H9 (cell line): ENCODE measurements at regions not wholly inside any gene's neighbourhood (a gene's known extent, or its start where the extent isn't known, plus 50 kb on each side); places are given as distances from the start of the nearest gene placed in this dataset.

Source experiments
- DNase-seq: peaks from one replicate; pipeline ENCODE4 v3.0.0-alpha.2; 2017
- H2AFZ ChIP-seq: one replicate; pipeline ENCODE4 v1.6.1; 2013; ENCODE audit warnings: mild to moderate bottlenecking, low read length, control low read depth, moderate library complexity
- H2AK5ac ChIP-seq: 2 replicates; pipeline ENCODE4 v1.6.1; 2013; ENCODE audit warnings: low read length, control low read depth, mixed read lengths; ENCODE audit not compliant: insufficient read length
- H2BK120ac ChIP-seq: one replicate; pipeline ENCODE4 v1.6.1; 2013; ENCODE audit warnings: low read depth, mild to moderate bottlenecking, low read length, control low read depth, inconsistent platforms; ENCODE audit not compliant: poor library complexity, severe bottlenecking
- H2BK12ac ChIP-seq: 2 replicates; pipeline ENCODE4 v1.6.1; 2013; ENCODE audit warnings: low read length, control low read depth, mixed read lengths, low read depth; ENCODE audit not compliant: insufficient read length
- H2BK15ac ChIP-seq: 2 replicates; pipeline ENCODE4 v1.6.1; 2013; ENCODE audit warnings: low read depth, low read length, control low read depth
- H2BK20ac ChIP-seq: one replicate; pipeline ENCODE4 v1.6.1; 2013; ENCODE audit warnings: low read depth, mild to moderate bottlenecking, low read length, control low read depth, inconsistent platforms; ENCODE audit not compliant: poor library complexity, severe bottlenecking
- H2BK5ac ChIP-seq: 2 replicates; pipeline ENCODE4 v1.6.1; 2013; ENCODE audit warnings: low read length, control low read depth, mixed read lengths; ENCODE audit not compliant: insufficient read length
- H3K14ac ChIP-seq: 2 replicates; pipeline ENCODE4 v1.6.1; 2013; ENCODE audit warnings: low read length, control low read depth; ENCODE audit not compliant: insufficient read depth
- H3K18ac ChIP-seq: 2 replicates; pipeline ENCODE4 v1.6.1; 2013; ENCODE audit warnings: low read depth, mild to moderate bottlenecking, mixed read lengths, low read length, control low read depth; ENCODE audit not compliant: insufficient read length
- H3K23ac ChIP-seq: 2 replicates; pipeline ENCODE4 v1.6.1; 2013; ENCODE audit warnings: low read length, control low read depth, mixed read lengths, low read depth; ENCODE audit not compliant: insufficient read length
- H3K23me2 ChIP-seq: 2 replicates; pipeline ENCODE4 v1.6.1; 2013; ENCODE audit warnings: low read depth, mild to moderate bottlenecking, mixed read lengths, low read length, control low read depth; ENCODE audit not compliant: insufficient read length, poor library complexity, severe bottlenecking
- H3K27ac ChIP-seq: 2 replicates; pipeline ENCODE4 v1.5.1; 2013; ENCODE audit warnings: low read length, control low read depth, mixed read lengths, low read depth; ENCODE audit not compliant: insufficient read length
- H3K27me3 ChIP-seq: 2 replicates; pipeline ENCODE4 v1.6.1; 2013; ENCODE audit warnings: low read length, control low read depth, inconsistent platforms; ENCODE audit not compliant: insufficient read depth
- H3K4ac ChIP-seq: 2 replicates; pipeline ENCODE4 v1.6.1; 2013; ENCODE audit warnings: low read depth, mild to moderate bottlenecking, control low read depth, inconsistent platforms, low read length, moderate library complexity
- H3K4me1 ChIP-seq: 2 replicates; pipeline ENCODE4 v1.6.1; 2013; ENCODE audit warnings: low read length, control low read depth, inconsistent platforms; ENCODE audit not compliant: insufficient read depth
- H3K4me2 ChIP-seq: 2 replicates; pipeline ENCODE4 v1.6.1; 2013; ENCODE audit warnings: low read length, control low read depth, mixed read lengths; ENCODE audit not compliant: insufficient read length, insufficient read depth
- H3K56ac ChIP-seq: 2 replicates; pipeline ENCODE4 v1.6.1; 2013; ENCODE audit warnings: low read depth, mild to moderate bottlenecking, mixed read lengths, low read length, control low read depth; ENCODE audit not compliant: insufficient read length
- H3K79me1 ChIP-seq: 2 replicates; pipeline ENCODE4 v1.6.1; 2013; ENCODE audit warnings: low read depth, mild to moderate bottlenecking, moderate library complexity, low read length, control low read depth, inconsistent platforms; ENCODE audit not compliant: insufficient read depth, poor library complexity, severe bottlenecking
- H3K79me2 ChIP-seq: 2 replicates; pipeline ENCODE4 v1.6.1; 2013; ENCODE audit warnings: low read length, control low read depth, inconsistent platforms; ENCODE audit not compliant: insufficient read depth
- H3K9ac ChIP-seq: 2 replicates; pipeline ENCODE4 v1.6.1; 2013; ENCODE audit warnings: low read length, control low read depth, mixed read lengths; ENCODE audit not compliant: insufficient read length; ENCODE audit errors: extremely low read depth
- H3K9me3 ChIP-seq: one replicate; pipeline ENCODE4 v1.6.1; 2013; ENCODE audit warnings: low read depth, low read length, inconsistent platforms; ENCODE audit not compliant: control insufficient read depth
- H3T11ph ChIP-seq: one replicate; pipeline ENCODE4 v1.6.1; 2013; ENCODE audit warnings: mild to moderate bottlenecking, low read length, control low read depth, inconsistent platforms
- H4K20me1 ChIP-seq: one replicate; pipeline ENCODE4 v1.6.1; 2013; ENCODE audit not compliant: control insufficient read depth, insufficient read length, insufficient read depth
- H4K5ac ChIP-seq: 2 replicates; pipeline ENCODE4 v1.6.1; 2013; ENCODE audit warnings: low read depth, mild to moderate bottlenecking, mixed read lengths, low read length, control low read depth; ENCODE audit not compliant: insufficient read length
- H4K8ac ChIP-seq: replicated peaks from 2 replicates; pipeline ENCODE4 v1.6.1; 2013; ENCODE audit warnings: low read length, control low read depth, mixed read lengths, low read depth; ENCODE audit not compliant: insufficient read length
- H4K91ac ChIP-seq: 2 replicates; pipeline ENCODE4 v1.6.1; 2013; ENCODE audit warnings: low read depth, mild to moderate bottlenecking, moderate library complexity, mixed read lengths, low read length, control low read depth; ENCODE audit not compliant: insufficient read length
- H3K27ac Mint-ChIP-seq, 3 experiments: 2 replicates in 2 of 3; 3 replicates in 1 of 3; pipeline ENCODE4 v1.8.0; 2020 to 2021; ENCODE audit warnings: mixed read lengths in 3 of 3, mild to moderate bottlenecking in 1 of 3, moderate library complexity in 1 of 3
- H3K27me3 Mint-ChIP-seq: 2 replicates; pipeline ENCODE4 v1.8.0; 2021; ENCODE audit warnings: low read depth, mild to moderate bottlenecking, moderate library complexity, mixed read lengths
- H3K36me3 Mint-ChIP-seq, 3 experiments: 2 replicates in 2 of 3; 3 replicates in 1 of 3; pipeline ENCODE4 v1.8.0; 2020 to 2021; ENCODE audit warnings: low read depth in 3 of 3, mixed read lengths in 3 of 3; ENCODE audit not compliant: insufficient read depth in 1 of 3
- H3K4me1 Mint-ChIP-seq, 2 experiments: 2 replicates each; pipeline ENCODE4 v1.8.0; 2020; ENCODE audit warnings: mixed read lengths in 2 of 2
- H3K4me3 Mint-ChIP-seq, 2 experiments: 2 replicates in 1 of 2; 3 replicates in 1 of 2; pipeline ENCODE4 v1.8.0; 2020 to 2021; ENCODE audit warnings: mild to moderate bottlenecking in 2 of 2, mixed read lengths in 2 of 2, moderate library complexity in 1 of 2
- H3K9me3 Mint-ChIP-seq, 2 experiments: 2 replicates in 1 of 2; 3 replicates in 1 of 2; pipeline ENCODE4 v1.8.0; 2020; ENCODE audit warnings: mild to moderate bottlenecking in 2 of 2, mixed read lengths in 2 of 2, moderate library complexity in 1 of 2
- CTCF ChIP-seq: fragments of 200-600 bp; sonication (generic); conservative IDR thresholded peaks from 3 replicates; pipeline ENCODE4 v1.8.0; 2021; ENCODE audit warnings: antibody characterized with exemption, mild to moderate bottlenecking
- WGBS: extraction: QIAGEN DNeasy Blood & Tissue Kit; methylation state at CpG from one replicate; pipeline ENCODE4 v1.1.7; 2013; ENCODE audit warnings: missing lambda C conversion rate, low lambda C conversion rate, mixed read lengths; ENCODE audit not compliant: insufficient read length; ENCODE audit errors: extremely low coverage; 5-methylcytosine and 5-hydroxymethylcytosine counted together

GRCh38 chr16:87186876-87187533, 130.2 kb downstream of the C16orf95 start:
- H3K27me3 Mint-ChIP-seq, result peaks cover 2% of the 10 kb centered on the region
- H4K20me1 ChIP-seq, result no peaks in the 10 kb centered on the region
- no peak overlapping the region for H2BK15ac ChIP-seq
- no peak overlapping the region for H3K56ac ChIP-seq
- H3K79me1 ChIP-seq, result no peaks in the 10 kb centered on the region
- no peaks in the 10 kb centered on the region for H3K9me3 ChIP-seq
- H3K23ac ChIP-seq, result no peak overlapping the region
- no peak overlapping the region for H2BK20ac ChIP-seq
- WGBS, result no CpG with 5 or more reads among the region's 11 CpGs
- H3K4ac ChIP-seq, result no peak overlapping the region
- no peaks in the 10 kb centered on the region for H3K23me2 ChIP-seq
- no peak overlapping the region for H2BK5ac ChIP-seq
- no peaks in the 10 kb centered on the region for H3K4me1 ChIP-seq
- no peak overlapping the region for H3K14ac ChIP-seq
- H3K9ac ChIP-seq, result no peak overlapping the region
- no peak overlapping the region for H2AK5ac ChIP-seq
- no peak overlapping the region for H2AFZ ChIP-seq
- no peak overlapping the region for H2BK120ac ChIP-seq
- H3K36me3 Mint-ChIP-seq, result peaks cover 6 to 10% (median 7%) of the 10 kb centered on the region in 3 experiments
- H4K91ac ChIP-seq, result no peak overlapping the region
- peaks cover 14 to 17% of the 10 kb centered on the region in 2 experiments for H3K4me1 Mint-ChIP-seq
- no peak overlapping the region for H3T11ph ChIP-seq
- H3K27ac ChIP-seq, result no peak overlapping the region
- peak overlapping the region in 1 of 2 experiments; percentile 62; a peak in 2 of 5 replicates for H3K4me3 Mint-ChIP-seq
- H3K79me2 ChIP-seq, result no peaks in the 10 kb centered on the region
- H3K4me2 ChIP-seq, result no peak overlapping the region
- H3K27ac Mint-ChIP-seq, result peak overlapping the region in 2 of 3 experiments; percentile 6 to 59; a peak in 3 of 7 replicates
- H4K5ac ChIP-seq, result peak overlapping the region; percentile 3
- peaks cover 15 to 18% of the 10 kb centered on the region in 2 experiments for H3K9me3 Mint-ChIP-seq
- no peak overlapping the region for H4K8ac ChIP-seq
- no peak for DNase-seq
- H2BK12ac ChIP-seq, result no peak overlapping the region
- H3K27me3 ChIP-seq, result no peaks in the 10 kb centered on the region
- H3K18ac ChIP-seq, result no peak overlapping the region
- TF ChIP-seq CTCF, result no peak
